ENCODE measurements at regions not wholly inside any gene's neighbourhood (a gene's known extent, or its start where the extent isn't known, plus 50 kb on each side); places are given as distances from the start of the nearest gene placed in this dataset.

DNA sequence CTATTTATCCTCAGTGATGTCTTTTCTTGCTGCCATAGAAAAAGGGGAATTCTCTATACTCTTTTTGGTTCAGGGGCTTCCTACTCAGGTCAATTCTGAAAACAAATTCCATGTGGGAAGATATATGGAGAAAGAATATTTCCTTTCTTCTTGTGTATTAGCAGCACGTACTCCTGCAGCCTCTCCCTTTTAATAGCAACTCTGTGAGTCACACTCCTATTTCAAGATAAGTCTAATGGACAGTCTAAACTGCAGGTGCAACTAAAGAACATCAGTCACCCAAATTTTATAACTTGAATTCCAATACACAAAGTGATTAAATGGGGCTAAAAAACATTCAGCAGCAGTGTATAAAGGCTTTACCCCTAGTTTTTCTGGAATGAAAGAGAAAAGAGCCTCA is 942.2 kb downstream of the CNTNAP5 start:
- TF ChIP-seq, protein P1, sequence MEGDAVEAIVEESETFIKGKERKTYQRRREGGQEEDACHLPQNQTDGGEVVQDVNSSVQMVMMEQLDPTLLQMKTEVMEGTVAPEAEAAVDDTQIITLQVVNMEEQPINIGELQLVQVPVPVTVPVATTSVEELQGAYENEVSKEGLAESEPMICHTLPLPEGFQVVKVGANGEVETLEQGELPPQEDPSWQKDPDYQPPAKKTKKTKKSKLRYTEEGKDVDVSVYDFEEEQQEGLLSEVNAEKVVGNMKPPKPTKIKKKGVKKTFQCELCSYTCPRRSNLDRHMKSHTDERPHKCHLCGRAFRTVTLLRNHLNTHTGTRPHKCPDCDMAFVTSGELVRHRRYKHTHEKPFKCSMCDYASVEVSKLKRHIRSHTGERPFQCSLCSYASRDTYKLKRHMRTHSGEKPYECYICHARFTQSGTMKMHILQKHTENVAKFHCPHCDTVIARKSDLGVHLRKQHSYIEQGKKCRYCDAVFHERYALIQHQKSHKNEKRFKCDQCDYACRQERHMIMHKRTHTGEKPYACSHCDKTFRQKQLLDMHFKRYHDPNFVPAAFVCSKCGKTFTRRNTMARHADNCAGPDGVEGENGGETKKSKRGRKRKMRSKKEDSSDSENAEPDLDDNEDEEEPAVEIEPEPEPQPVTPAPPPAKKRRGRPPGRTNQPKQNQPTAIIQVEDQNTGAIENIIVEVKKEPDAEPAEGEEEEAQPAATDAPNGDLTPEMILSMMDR (conservative IDR thresholded peaks at IDR 0.05 in 1 of 2, IDR thresholded peaks at IDR 0.05 in 1 of 2; ENCODE audit: low read depth in 1 of 2, low read length in 2 of 2) = no peak
- no peak for TF ChIP-seq EZH2 (IDR thresholded peaks at IDR 0.05; ENCODE audit: low read length, missing control alignments)

All from fibroblast of lung (primary cell).